Adrenal gland (tissue), 9 donors: ENCODE measurements at regions not wholly inside any gene's neighbourhood (a gene's known extent, or its start where the extent isn't known, plus 50 kb on each side); places are given as distances from the start of the nearest gene placed in this dataset.

Experiments
- DNase-seq, 7 donors: peaks; one replicate each; pipeline ENCODE4 v3.0.0-alpha.2; 2019 to 2020
- H3K27ac ChIP-seq, 5 donors: fragments of 200-600 bp; sonication (generic) in 4 of 5; 1 replicate in 3 of 5; 2 replicates in 2 of 5; pipeline versions ENCODE4 v1.5.1 to v1.8.0; 2016 to 2020; ENCODE audit warnings: mild to moderate bottlenecking in 1 of 5
- H3K27me3 ChIP-seq: fragments of 200-600 bp; 2 replicates; pipeline ENCODE4 v1.8.0; 2021
- H3K36me3 ChIP-seq, 2 donors: fragments of 200-600 bp; replicated peaks in 1 of 2; 1 replicate in 1 of 2; 2 replicates in 1 of 2; pipeline versions ENCODE4 v1.5.1 to v1.8.0; 2018 to 2022
- H3K4me1 ChIP-seq, 2 donors: fragments of 200-600 bp; replicated peaks in 1 of 2; 1 replicate in 1 of 2; 2 replicates in 1 of 2; pipeline versions ENCODE4 v1.5.1 to v1.8.0; 2018 to 2021
- H3K4me3 ChIP-seq, 4 donors: fragments of 200-600 bp; sonication (generic) in 3 of 4; one replicate each; pipeline ENCODE4 v1.5.1; 2016 to 2018
- H3K9me3 ChIP-seq, 3 donors: fragments of 200-600 bp; sonication (generic) in 1 of 3; replicated peaks in 1 of 3; 1 replicate in 2 of 3; 2 replicates in 1 of 3; pipeline versions ENCODE4 v1.5.1 to v1.8.0; 2016 to 2021
- POLR2A ChIP-seq, 2 donors: fragments of 450-650 bp; IDR thresholded peaks; one replicate each; pipeline ENCODE4 v1.6.1; 2017; ENCODE audit warnings: antibody characterized with exemption in 2 of 2, mild to moderate bottlenecking in 2 of 2, moderate library complexity in 1 of 2
- WGBS, 4 donors: extraction: QIAGEN DNeasy Blood & Tissue Kit in 2 of 4; methylation state at CpG; one replicate each; pipeline versions ENCODE4 v1.1.5 to v1.1.7; 2013 to 2017; 5-methylcytosine and 5-hydroxymethylcytosine counted together
- intact Hi-C, 2 donors: fragments of 100-400 bp; cut with DNase I; formaldehyde crosslinking; loops; one replicate each; pipeline versions ENCODE4 v1.14.1 to v1.15.0; 2022 to 2023
- TF ChIP-seq, protein P1 (sequence below), 6 experiments: fragments of 450-650 bp in 4 of 6; fragments of 200-600 bp in 2 of 6; sonication (generic) in 1 of 6; IDR thresholded peaks; 1 replicate in 5 of 6; 2 replicates in 1 of 6; pipeline versions ENCODE4 v1.5.1 to v1.8.0; 2016 to 2021; ENCODE audit warnings: antibody characterized with exemption in 6 of 6, mild to moderate bottlenecking in 2 of 6, moderate library complexity in 1 of 6
- donor health status: healthy with polysubstance abuse.
- donor health status: Bipolar disorder and iron deficiency.
- donor health status: DM: yes; HTN: yes; CAD: no.
- donor health status: DM: no; HTN: no; CAD: no.
- donor health status: DM: no; HTN: no; CAD: no.

DNA sequence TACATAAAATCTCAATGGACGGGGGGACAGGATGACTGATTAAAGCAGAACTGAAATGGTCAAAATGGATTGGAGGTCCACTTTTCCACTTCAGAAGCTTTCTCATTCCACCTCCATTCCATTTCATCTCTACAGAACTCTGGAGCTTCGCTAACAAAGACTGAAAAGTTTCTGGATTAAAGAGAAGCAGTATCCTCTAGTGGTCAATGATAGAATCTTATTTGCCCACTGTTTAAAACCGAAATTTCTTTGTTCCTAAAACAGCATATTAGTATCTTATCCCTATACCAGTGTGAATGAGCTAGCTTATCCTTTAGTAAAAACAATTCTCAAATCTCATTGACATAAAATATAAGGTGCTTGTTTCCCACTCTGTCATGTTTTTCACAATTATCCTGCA, 890.6 kb downstream of the KCNT2 start:
- H3K9me3 ChIP-seq, result no peaks in the 10 kb centered on the region
- WGBS, 4 donors, result 37 to 54% (median 42%) methylated on average over 3 of the region's 3 CpGs
- no peak for DNase-seq
- intact Hi-C loops, result no loop called here
- no peak overlapping the region for H3K4me3 ChIP-seq
- no peaks in the 10 kb centered on the region for H3K4me1 ChIP-seq
- no peaks in the 10 kb centered on the region for H3K27me3 ChIP-seq
- H3K27ac ChIP-seq, result no peak overlapping the region
- TF ChIP-seq POLR2A (IDR thresholded peaks at IDR 0.05), result no peak
- TF ChIP-seq, protein P1, sequence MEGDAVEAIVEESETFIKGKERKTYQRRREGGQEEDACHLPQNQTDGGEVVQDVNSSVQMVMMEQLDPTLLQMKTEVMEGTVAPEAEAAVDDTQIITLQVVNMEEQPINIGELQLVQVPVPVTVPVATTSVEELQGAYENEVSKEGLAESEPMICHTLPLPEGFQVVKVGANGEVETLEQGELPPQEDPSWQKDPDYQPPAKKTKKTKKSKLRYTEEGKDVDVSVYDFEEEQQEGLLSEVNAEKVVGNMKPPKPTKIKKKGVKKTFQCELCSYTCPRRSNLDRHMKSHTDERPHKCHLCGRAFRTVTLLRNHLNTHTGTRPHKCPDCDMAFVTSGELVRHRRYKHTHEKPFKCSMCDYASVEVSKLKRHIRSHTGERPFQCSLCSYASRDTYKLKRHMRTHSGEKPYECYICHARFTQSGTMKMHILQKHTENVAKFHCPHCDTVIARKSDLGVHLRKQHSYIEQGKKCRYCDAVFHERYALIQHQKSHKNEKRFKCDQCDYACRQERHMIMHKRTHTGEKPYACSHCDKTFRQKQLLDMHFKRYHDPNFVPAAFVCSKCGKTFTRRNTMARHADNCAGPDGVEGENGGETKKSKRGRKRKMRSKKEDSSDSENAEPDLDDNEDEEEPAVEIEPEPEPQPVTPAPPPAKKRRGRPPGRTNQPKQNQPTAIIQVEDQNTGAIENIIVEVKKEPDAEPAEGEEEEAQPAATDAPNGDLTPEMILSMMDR (IDR thresholded peaks at IDR 0.05), result no peak
- H3K36me3 ChIP-seq, result no peaks in the 10 kb centered on the region

DNA sequence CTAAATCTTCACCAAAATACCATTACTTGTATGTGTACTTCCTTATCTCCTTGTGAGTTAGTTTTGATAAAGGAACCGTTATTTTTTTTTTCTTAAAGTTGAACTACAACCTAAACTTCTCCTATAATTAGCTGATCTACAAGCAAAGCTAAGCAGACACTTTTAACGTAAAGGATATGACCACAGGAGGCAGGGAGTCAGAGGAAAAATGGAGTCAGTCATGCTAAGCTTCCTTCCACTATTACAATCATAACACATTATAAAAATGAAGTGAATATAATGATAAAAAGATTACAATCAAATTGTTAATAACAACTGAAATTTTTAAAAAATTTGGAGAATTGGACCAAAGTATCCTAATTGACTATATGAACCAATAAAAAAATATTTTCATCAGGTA, 892.6 kb downstream of the KCNT2 start:
- Histone ChIP-seq H3K36me3 (no peaks in the 10 kb centered on the region), H3K4me3 (no peak overlapping the region), H3K27me3 (no peaks in the 10 kb centered on the region), H3K4me1 (no peaks in the 10 kb centered on the region), H3K27ac (no peak overlapping the region), H3K9me3 (no peaks in the 10 kb centered on the region)
- no peak for DNase-seq
- intact Hi-C loops, result no loop called here
- 48 to 63% (median 54%) methylated on average over 2 of the region's 2 CpGs for WGBS, 4 donors
- TF ChIP-seq POLR2A (IDR thresholded peaks at IDR 0.05), result no peak
- TF ChIP-seq, protein P1 (IDR thresholded peaks at IDR 0.05), result no peak

DNA sequence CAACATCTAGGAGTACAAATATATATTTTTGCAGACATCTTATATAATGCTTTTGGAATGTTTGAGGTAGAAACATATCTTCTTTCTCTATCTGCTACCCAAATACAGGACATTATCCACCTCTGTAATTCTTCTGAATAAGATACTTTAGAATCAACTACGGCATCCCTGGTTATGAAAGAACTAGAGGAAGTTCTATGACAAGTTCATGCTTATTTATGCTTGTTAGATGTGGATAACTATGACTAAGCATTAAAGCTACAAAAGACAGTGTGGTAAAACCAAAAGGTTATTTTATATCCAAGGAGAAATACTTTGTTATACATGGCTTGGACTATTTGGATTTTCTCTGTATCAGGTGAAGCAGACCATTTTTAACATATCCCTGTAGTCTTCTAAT, 894.0 kb downstream of the KCNT2 start:
- intact Hi-C loops, result no loop called here
- no peaks in the 10 kb centered on the region for H3K36me3 ChIP-seq
- no peaks in the 10 kb centered on the region for H3K27me3 ChIP-seq
- no peak overlapping the region for H3K4me3 ChIP-seq
- no peaks in the 10 kb centered on the region for H3K9me3 ChIP-seq
- no peaks in the 10 kb centered on the region for H3K4me1 ChIP-seq
- H3K27ac ChIP-seq, result no peak overlapping the region
- 35 to 50% (median 37%) methylated on average over 1 of the region's 1 CpG for WGBS, 4 donors
- no peak for TF ChIP-seq POLR2A (IDR thresholded peaks at IDR 0.05)
- TF ChIP-seq, protein P1 (IDR thresholded peaks at IDR 0.05), result no peak
- DNase-seq, result no peak

DNA sequence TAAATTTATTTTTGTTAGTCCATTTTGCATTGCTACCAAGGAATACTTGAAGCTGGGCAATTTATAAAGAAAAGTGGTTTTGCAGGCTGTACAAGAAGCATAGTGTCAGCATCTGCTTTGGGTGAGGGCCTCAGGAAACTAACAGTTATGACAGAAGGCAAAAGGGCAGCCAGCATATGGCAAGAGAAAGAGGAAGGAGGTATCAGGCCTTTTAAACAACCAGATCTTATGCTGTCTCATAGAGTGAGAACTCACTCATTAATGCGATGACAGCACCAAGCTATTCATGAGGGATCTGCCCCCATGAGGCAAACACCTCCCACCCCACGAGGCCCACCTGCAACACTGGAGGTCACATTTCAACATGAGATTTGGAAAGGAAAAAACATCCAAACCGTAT, 898.4 kb downstream of the KCNT2 start:
- H3K9me3 ChIP-seq, result no peaks in the 10 kb centered on the region
- H3K27me3 ChIP-seq, result no peaks in the 10 kb centered on the region
- no peak overlapping the region for H3K27ac ChIP-seq
- H3K36me3 ChIP-seq, result no peaks in the 10 kb centered on the region
- TF ChIP-seq POLR2A (IDR thresholded peaks at IDR 0.05), result no peak
- TF ChIP-seq, protein P1 (IDR thresholded peaks at IDR 0.05), result no peak
- DNase-seq, result no peak
- intact Hi-C loops, result no loop called here
- H3K4me1 ChIP-seq, result no peaks in the 10 kb centered on the region
- H3K4me3 ChIP-seq, result no peak overlapping the region
- WGBS, 4 donors, result 39 to 49% (median 45%) methylated on average over 3 of the region's 3 CpGs
